ENCODE measurements at regions not wholly inside any gene's neighbourhood (a gene's known extent, or its start where the extent isn't known, plus 50 kb on each side); places are given as distances from the start of the nearest gene placed in this dataset.

DNA sequence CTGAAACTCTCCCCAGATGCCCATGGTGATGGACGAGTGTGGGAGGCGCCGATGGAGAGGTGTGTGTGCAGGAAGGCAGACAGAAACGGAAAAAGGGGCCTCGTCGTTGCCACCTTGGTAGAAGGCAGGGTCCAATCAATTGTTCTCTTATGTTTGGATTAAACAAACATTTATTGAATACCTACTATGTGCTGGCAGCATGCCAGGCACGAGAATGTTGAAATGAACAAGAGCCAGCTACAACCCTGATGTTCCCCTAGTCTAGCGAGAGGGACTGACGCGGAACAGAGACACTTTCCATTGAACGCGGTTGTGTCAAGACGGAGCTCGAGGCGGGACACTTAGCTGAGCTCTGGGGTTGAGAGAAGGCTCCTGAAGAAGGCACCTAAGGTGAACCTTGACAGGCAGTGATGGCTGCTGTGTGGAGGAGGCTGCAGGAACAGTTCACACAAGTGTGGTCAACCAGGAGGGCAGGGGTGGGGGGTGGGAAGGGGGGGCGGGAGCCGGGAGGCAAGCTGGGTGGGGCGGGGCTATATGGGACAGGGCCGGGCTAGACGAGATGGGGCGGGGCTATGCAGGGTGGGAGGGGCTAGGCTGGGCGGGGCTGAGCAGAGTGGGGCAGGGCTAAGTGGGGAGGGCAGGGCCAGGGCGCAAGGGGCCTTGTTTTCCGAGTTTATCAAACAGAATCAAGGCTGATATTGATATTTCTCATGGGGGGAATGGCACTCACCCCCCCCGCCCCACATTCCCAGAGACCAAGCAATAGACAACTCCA, 181.0 kb downstream of the GATA3 start:
- 62 to 75% (median 69%) methylated on average over 25 of the region's 25 CpGs for WGBS, 3 donors
- intact Hi-C loops (cut with DNase I) = no loop called here
- Histone ChIP-seq H3K36me3 (no peaks in the 10 kb centered on the region), H3K27ac (no peak overlapping the region), H3K4me3 (no peak overlapping the region), H3K27me3 (no peaks in the 10 kb centered on the region), H3K4me1 (ENCODE audit: insufficient read depth) (no peaks in the 10 kb centered on the region), H3K9me3 (no peaks in the 10 kb centered on the region)
- TF ChIP-seq EP300 (IDR thresholded peaks at IDR 0.05) (no peak), CTCF (IDR thresholded peaks at IDR 0.05) (no peak), POLR2A (IDR thresholded peaks at IDR 0.05) (no peak)
- DNase-seq = no peak

- DNase-seq = no peak
- H3K36me3 ChIP-seq = no peaks in the 10 kb centered on the region
- intact Hi-C loops (cut with DNase I) = no loop called here
- no peak overlapping the region for H3K27ac ChIP-seq
- no peaks in the 10 kb centered on the region for H3K4me1 ChIP-seq (ENCODE audit: insufficient read depth)
- H3K4me3 ChIP-seq = no peak overlapping the region
- no peaks in the 10 kb centered on the region for H3K27me3 ChIP-seq
- no peaks in the 10 kb centered on the region for H3K9me3 ChIP-seq
- WGBS, 3 donors = 56 to 62% (median 58%) methylated on average over 7 of the region's 7 CpGs
- no peak for TF ChIP-seq CTCF (IDR thresholded peaks at IDR 0.05)
- TF ChIP-seq POLR2A (IDR thresholded peaks at IDR 0.05) = no peak
- no peak for TF ChIP-seq EP300 (IDR thresholded peaks at IDR 0.05)
Measured at GRCh38 chr10:8238986-8239385, 184.5 kb downstream of the GATA3 start.

- Histone ChIP-seq H3K27me3 (no peaks in the 10 kb centered on the region), H3K27ac (no peak overlapping the region), H3K9me3 (no peaks in the 10 kb centered on the region), H3K4me3 (no peak overlapping the region), H3K36me3 (no peaks in the 10 kb centered on the region), H3K4me1 (ENCODE audit: insufficient read depth) (no peaks in the 10 kb centered on the region)
- 42 to 75% (median 53%) methylated on average over 2 of the region's 2 CpGs for WGBS, 3 donors
- no peak for TF ChIP-seq POLR2A (IDR thresholded peaks at IDR 0.05)
- TF ChIP-seq EP300 (IDR thresholded peaks at IDR 0.05) = no peak
- no peak for TF ChIP-seq CTCF (IDR thresholded peaks at IDR 0.05)
- DNase-seq = no peak
- intact Hi-C loops (cut with DNase I) = no loop called here
Measured at GRCh38 chr10:8240861-8241260, 186.4 kb downstream of the GATA3 start.

DNA sequence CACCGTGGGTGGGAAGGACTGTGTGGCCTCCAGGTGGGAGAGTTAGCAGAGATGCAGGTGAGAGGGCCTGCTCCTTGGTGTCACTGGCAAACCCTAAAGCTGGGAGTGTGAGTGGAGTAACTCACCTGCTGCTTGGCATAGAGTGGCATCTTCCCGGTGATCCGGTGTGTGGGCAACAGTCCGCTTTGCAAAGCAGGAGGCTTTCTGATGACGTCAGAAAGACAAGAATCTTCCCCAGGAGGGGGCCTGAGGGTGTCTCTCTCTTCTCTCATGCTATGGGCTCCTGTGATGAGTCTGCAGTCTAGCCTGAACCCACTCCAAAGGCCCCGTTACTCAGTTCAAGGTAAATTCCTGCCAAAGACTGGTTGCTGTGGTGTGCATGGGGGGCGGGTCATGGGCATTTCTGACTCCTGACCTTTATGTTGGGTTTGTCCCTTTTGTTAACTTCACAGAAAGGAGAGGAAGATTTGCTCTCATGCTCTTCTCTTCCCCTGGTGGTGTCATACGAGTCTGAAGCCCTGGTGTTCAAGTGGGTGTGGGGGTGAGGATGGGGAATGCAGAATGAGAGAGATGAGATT, 187.9 kb downstream of the GATA3 start:
- no peaks in the 10 kb centered on the region for H3K27me3 ChIP-seq
- H3K36me3 ChIP-seq = no peaks in the 10 kb centered on the region
- no peak overlapping the region for H3K4me3 ChIP-seq
- no peak for TF ChIP-seq CTCF (IDR thresholded peaks at IDR 0.05)
- no peak for TF ChIP-seq EP300 (IDR thresholded peaks at IDR 0.05)
- TF ChIP-seq POLR2A (IDR thresholded peaks at IDR 0.05) = no peak
- H3K27ac ChIP-seq = no peak overlapping the region
- DNase-seq = no peak
- H3K9me3 ChIP-seq = no peaks in the 10 kb centered on the region
- 75 to 83% (median 75%) methylated on average over 8 of the region's 8 CpGs for WGBS, 3 donors
- H3K4me1 ChIP-seq (ENCODE audit: insufficient read depth) = no peaks in the 10 kb centered on the region
- intact Hi-C loops (cut with DNase I) = no loop called here
